Esophagus squamous epithelium (tissue), 4 donors: ENCODE measurements at regions not wholly inside any gene's neighbourhood (a gene's known extent, or its start where the extent isn't known, plus 50 kb on each side); places are given as distances from the start of the nearest gene placed in this dataset.

ENCODE experiments used
- POLR2A ChIP-seq, 4 donors: fragments of 450-650 bp; IDR thresholded peaks; one replicate each; pipeline ENCODE4 v1.6.1; 2017; ENCODE audit warnings: antibody characterized with exemption in 4 of 4, mild to moderate bottlenecking in 4 of 4, moderate library complexity in 3 of 4
- TF ChIP-seq, protein P1 (sequence below), 6 experiments: fragments of 450-650 bp in 4 of 6; fragments of 200-600 bp in 2 of 6; sonication (generic) in 2 of 6; IDR thresholded peaks; one replicate each; pipeline ENCODE4 v1.5.1; 2016 to 2019; ENCODE audit warnings: antibody characterized with exemption in 6 of 6, mild to moderate bottlenecking in 4 of 6, moderate library complexity in 4 of 6

DNA sequence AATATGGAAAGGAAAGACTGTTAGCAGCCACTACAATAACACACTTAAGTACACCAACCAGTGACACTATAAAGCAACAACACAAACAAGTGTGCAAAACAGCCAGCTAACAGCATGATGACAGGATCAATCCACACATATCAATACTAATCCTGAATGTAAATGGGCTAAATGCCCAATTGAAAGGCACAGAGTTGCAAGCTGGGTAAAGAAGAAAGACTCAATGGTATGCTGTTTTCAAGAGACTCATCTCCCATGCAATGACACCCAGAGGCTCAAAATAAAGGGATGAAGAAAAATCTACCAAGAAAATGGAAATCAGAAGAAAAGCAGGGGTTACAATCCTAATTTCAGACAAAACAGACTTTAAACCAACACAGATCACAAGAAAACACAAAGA lies 94.2 kb upstream of the ENPEP start:
- TF ChIP-seq POLR2A (IDR thresholded peaks at IDR 0.05) = no peak
- TF ChIP-seq, protein P1, sequence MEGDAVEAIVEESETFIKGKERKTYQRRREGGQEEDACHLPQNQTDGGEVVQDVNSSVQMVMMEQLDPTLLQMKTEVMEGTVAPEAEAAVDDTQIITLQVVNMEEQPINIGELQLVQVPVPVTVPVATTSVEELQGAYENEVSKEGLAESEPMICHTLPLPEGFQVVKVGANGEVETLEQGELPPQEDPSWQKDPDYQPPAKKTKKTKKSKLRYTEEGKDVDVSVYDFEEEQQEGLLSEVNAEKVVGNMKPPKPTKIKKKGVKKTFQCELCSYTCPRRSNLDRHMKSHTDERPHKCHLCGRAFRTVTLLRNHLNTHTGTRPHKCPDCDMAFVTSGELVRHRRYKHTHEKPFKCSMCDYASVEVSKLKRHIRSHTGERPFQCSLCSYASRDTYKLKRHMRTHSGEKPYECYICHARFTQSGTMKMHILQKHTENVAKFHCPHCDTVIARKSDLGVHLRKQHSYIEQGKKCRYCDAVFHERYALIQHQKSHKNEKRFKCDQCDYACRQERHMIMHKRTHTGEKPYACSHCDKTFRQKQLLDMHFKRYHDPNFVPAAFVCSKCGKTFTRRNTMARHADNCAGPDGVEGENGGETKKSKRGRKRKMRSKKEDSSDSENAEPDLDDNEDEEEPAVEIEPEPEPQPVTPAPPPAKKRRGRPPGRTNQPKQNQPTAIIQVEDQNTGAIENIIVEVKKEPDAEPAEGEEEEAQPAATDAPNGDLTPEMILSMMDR (IDR thresholded peaks at IDR 0.05) = no peak
